Ascending aorta (tissue), 2 donors: ENCODE measurements at regions not wholly inside any gene's neighbourhood (a gene's known extent, or its start where the extent isn't known, plus 50 kb on each side); places are given as distances from the start of the nearest gene placed in this dataset.
"Not testable (repeated sequence)": the region's sequence is repeated elsewhere in the genome, so short reads cannot be mapped to it uniquely, and the experiment has no call there.

Experiments used
- DNase-seq, 2 donors: peaks; one replicate each; pipeline ENCODE4 v3.0.0-alpha.2; 2019; ENCODE audit warnings: low spot score in 2 of 2
- H3K27ac ChIP-seq, 2 donors: fragments of 200-600 bp; sonication (generic); one replicate each; pipeline ENCODE4 v1.5.1; 2016 to 2017; ENCODE audit warnings: mild to moderate bottlenecking in 1 of 2
- H3K27me3 ChIP-seq: fragments of 200-600 bp; sonication (generic); one replicate; pipeline ENCODE4 v1.5.1; 2017
- H3K36me3 ChIP-seq, 2 donors: fragments of 200-600 bp; sonication (generic); one replicate each; pipeline ENCODE4 v1.5.1; 2016
- H3K4me1 ChIP-seq, 2 donors: fragments of 200-600 bp; sonication (generic); one replicate each; pipeline ENCODE4 v1.5.1; 2016 to 2017; ENCODE audit warnings: mild to moderate bottlenecking in 1 of 2
- H3K4me3 ChIP-seq, 2 donors: fragments of 200-600 bp; sonication (generic); one replicate each; pipeline ENCODE4 v1.5.1; 2016 to 2017; ENCODE audit warnings: mild to moderate bottlenecking in 1 of 2
- H3K9me3 ChIP-seq, 2 donors: fragments of 200-600 bp; sonication (generic); one replicate each; pipeline ENCODE4 v1.5.1; 2016
- intact Hi-C: fragments of 100-400 bp; cut with DNase I; formaldehyde crosslinking; loops from one replicate; pipeline ENCODE4 v1.15.1; 2023
- TF ChIP-seq, protein P1 (sequence below), 3 experiments: fragments of 200-600 bp in 2 of 3; fragments of 450-650 bp in 1 of 3; sonication (generic) in 2 of 3; IDR thresholded peaks; one replicate each; pipeline ENCODE4 v1.5.1; 2016 to 2019; ENCODE audit warnings: antibody characterized with exemption in 3 of 3, mild to moderate bottlenecking in 1 of 3, moderate library complexity in 1 of 3

DNA sequence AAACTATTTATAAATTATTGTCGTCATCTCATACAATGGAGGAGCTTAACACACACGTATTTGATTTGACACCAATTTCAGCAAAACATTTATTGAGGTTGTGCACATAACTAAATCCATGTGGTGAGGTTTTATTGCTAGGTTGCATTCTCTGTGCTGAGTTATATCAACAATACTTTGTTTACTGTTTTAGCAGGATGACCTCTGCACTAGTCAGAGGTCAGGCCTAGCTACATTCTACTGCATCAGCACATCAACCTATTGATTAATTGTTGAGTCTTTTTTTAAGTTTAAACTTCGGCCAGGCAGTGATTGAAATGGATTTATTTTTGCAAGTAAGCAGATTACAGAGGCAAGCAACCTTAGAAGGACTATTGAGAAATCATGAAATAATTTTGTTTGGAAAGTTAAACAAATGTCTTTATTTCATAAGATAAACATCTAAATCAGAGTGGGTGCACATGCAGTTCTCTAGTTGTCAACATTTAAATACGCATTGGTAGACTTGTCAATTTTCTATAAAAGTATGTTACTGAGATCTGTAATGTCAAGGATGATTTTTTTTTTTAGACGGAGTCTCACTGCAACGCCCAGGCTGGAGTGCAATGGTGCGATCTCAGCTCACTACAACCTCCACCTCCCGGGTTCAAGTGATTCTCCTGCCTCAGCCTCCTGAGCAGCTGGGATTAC, 75.2 kb upstream of the CD28 start:
- no peak overlapping the region for H3K27ac ChIP-seq
- TF ChIP-seq, protein P1, sequence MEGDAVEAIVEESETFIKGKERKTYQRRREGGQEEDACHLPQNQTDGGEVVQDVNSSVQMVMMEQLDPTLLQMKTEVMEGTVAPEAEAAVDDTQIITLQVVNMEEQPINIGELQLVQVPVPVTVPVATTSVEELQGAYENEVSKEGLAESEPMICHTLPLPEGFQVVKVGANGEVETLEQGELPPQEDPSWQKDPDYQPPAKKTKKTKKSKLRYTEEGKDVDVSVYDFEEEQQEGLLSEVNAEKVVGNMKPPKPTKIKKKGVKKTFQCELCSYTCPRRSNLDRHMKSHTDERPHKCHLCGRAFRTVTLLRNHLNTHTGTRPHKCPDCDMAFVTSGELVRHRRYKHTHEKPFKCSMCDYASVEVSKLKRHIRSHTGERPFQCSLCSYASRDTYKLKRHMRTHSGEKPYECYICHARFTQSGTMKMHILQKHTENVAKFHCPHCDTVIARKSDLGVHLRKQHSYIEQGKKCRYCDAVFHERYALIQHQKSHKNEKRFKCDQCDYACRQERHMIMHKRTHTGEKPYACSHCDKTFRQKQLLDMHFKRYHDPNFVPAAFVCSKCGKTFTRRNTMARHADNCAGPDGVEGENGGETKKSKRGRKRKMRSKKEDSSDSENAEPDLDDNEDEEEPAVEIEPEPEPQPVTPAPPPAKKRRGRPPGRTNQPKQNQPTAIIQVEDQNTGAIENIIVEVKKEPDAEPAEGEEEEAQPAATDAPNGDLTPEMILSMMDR (IDR thresholded peaks at IDR 0.05), result no peak
- no peaks in the 10 kb centered on the region for H3K27me3 ChIP-seq
- H3K4me1 ChIP-seq, result peaks cover 3 to 6% of the 10 kb centered on the region in 2 donors
- no peak overlapping the region for H3K4me3 ChIP-seq
- intact Hi-C loops, result no loop called here
- DNase-seq, result no peak
- no peaks in the 10 kb centered on the region for H3K36me3 ChIP-seq
- H3K9me3 ChIP-seq, result no peaks in the 10 kb centered on the region

GRCh38 chr2:203636588-203637470, 69.6 kb upstream of the CD28 start:
- Histone ChIP-seq H3K4me3 (no peak overlapping the region), H3K9me3 (no peaks in the 10 kb centered on the region), H3K27me3 (no peaks in the 10 kb centered on the region), H3K27ac (peak overlapping the region in 1 of 2 donors; percentile 28), H3K36me3 (no peaks in the 10 kb centered on the region), H3K4me1 (no peaks in the 10 kb centered on the region)
- DNase-seq, result peak in 1 of 2 donors; percentile 71
- TF ChIP-seq, protein P1 (IDR thresholded peaks at IDR 0.05), result no peak
- intact Hi-C loops, result no loop called here

DNA sequence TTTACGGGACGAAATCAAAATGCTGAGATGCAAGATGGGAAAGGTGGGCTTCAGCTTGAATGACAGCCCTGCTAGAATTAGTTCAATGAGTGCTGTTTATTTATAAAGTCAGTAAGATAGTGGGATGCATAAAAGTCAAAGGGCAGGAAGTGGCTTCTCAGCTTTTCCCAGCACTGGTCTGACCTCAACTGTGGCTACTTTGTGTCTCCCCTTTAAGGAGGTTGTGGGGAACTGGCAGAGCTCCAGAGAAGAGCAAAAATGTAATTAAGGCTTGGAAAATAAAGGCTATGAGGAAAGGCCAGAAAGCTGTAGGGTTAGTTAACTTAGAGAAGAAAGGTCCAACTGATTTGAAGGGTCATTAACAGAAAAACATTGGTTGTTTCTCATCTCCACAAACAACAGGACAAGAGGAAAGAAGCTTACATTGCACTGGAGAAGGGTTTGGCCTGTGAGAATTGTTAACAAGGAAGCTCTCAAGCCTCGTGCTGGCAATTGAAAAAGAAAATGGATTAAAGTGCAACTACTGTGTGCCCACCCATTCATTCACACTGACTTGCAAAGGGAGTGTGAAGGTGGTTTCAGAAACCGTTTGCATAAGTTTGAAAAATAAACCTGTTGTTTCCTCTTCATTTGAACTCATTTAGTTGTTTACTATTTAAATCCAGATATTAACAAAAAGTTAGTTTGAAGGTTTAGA, 68.8 kb upstream of the CD28 start:
- H3K27me3 ChIP-seq, result no peaks in the 10 kb centered on the region
- H3K27ac ChIP-seq, result peak overlapping the region in 1 of 2 donors; percentile 5
- no peaks in the 10 kb centered on the region for H3K4me1 ChIP-seq
- TF ChIP-seq, protein P1 (IDR thresholded peaks at IDR 0.05), result no peak
- H3K36me3 ChIP-seq, result no peaks in the 10 kb centered on the region
- no peaks in the 10 kb centered on the region for H3K9me3 ChIP-seq
- intact Hi-C loops, result no loop called here
- no peak for DNase-seq
- no peak overlapping the region for H3K4me3 ChIP-seq

- DNase-seq, H3K36me3 ChIP-seq, H3K27ac ChIP-seq, H3K9me3 ChIP-seq, intact Hi-C loops, H3K27me3 ChIP-seq, H3K4me3 ChIP-seq, H3K4me1 ChIP-seq: not testable (repeated sequence)
Measured at GRCh38 chr2:203641865-203642264, 64.6 kb upstream of the CD28 start.

DNA sequence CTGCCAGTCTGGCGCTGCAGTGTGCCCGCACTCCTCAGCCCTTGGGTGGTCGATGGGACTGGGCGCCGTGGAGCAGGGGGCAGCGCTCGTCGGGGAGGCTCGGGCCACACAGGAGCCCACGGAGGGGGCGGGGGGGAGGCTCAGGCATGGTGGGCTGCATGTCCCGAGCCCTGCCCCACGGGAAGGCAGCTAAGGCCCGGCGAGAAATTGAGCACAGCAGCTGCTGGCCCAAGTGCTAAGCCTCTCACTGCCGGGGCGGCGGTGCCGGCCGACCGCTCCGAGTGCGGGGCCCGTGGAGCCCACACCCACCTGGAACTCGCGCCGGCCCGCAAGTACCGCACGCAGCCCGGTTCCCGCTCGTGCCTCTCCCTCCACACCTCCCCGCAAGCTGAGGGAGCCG, 63.6 kb upstream of the CD28 start:
- H3K4me3 ChIP-seq, H3K4me1 ChIP-seq, H3K27ac ChIP-seq, H3K36me3 ChIP-seq, H3K27me3 ChIP-seq, DNase-seq, intact Hi-C loops, H3K9me3 ChIP-seq: not testable (repeated sequence)

DNA sequence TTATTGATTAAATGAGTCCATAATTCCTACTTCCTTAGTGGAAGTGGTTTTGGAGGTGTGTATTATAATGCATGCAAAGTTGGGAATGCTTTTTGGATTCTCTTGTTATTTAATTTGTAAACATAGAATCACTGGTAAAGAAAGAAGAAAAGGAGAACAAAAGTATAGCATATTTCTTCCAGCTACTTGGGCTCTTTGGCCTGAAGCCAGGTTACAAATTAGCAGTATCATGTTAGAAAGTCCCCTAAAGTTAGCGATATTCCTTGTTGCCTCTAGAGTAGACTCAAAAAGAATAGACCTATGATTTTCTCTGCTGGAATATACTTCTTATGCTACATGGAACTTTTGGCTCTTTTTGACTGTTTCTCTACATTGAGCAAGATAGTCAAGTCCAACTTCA, 60.6 kb upstream of the CD28 start:
- intact Hi-C loops, result no loop called here
- no peak overlapping the region for H3K4me3 ChIP-seq
- DNase-seq, result no peak
- H3K27me3 ChIP-seq, result no peaks in the 10 kb centered on the region
- TF ChIP-seq, protein P1 (IDR thresholded peaks at IDR 0.05), result no peak
- H3K4me1 ChIP-seq, result peaks cover 7 to 16% of the 10 kb centered on the region in 2 donors
- H3K36me3 ChIP-seq, result no peaks in the 10 kb centered on the region
- no peak overlapping the region for H3K27ac ChIP-seq
- no peaks in the 10 kb centered on the region for H3K9me3 ChIP-seq
